ENCODE measurements at regions not wholly inside any gene's neighbourhood (a gene's known extent, or its start where the extent isn't known, plus 50 kb on each side); places are given as distances from the start of the nearest gene placed in this dataset.

DNA sequence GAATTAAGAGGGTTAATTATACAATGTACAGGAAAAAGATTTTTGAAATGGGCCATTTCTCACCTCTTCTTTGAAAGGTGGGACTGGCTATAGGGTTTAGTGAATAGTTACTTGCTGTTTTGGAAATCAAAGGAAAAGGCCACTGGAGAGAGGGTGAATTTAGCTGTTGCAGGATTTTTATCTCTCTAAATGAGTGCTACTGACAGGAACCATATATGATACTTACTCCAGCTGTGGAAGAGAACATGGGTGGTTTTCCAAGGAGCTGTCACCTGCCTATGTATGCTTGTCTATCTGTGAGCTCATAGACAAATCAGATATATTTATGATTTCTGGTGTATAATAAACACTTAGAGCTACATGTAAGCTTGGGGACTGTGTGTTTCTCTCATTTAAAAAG is 430.4 kb downstream of the MTX2 start:
- Histone ChIP-seq H3K27ac (no peak overlapping the region), H3K36me3 (no peaks in the 10 kb centered on the region), H3K9me3 (no peaks in the 10 kb centered on the region), H3K4me3 (no peak overlapping the region), H3K4me1 (peaks cover 0 to 26% of the 10 kb centered on the region in 2 donors), H3K27me3 (no peaks in the 10 kb centered on the region)
- no peak for DNase-seq (ENCODE audit: low spot score)
- TF ChIP-seq, protein P1, sequence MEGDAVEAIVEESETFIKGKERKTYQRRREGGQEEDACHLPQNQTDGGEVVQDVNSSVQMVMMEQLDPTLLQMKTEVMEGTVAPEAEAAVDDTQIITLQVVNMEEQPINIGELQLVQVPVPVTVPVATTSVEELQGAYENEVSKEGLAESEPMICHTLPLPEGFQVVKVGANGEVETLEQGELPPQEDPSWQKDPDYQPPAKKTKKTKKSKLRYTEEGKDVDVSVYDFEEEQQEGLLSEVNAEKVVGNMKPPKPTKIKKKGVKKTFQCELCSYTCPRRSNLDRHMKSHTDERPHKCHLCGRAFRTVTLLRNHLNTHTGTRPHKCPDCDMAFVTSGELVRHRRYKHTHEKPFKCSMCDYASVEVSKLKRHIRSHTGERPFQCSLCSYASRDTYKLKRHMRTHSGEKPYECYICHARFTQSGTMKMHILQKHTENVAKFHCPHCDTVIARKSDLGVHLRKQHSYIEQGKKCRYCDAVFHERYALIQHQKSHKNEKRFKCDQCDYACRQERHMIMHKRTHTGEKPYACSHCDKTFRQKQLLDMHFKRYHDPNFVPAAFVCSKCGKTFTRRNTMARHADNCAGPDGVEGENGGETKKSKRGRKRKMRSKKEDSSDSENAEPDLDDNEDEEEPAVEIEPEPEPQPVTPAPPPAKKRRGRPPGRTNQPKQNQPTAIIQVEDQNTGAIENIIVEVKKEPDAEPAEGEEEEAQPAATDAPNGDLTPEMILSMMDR (IDR thresholded peaks at IDR 0.05): no peak

DNA sequence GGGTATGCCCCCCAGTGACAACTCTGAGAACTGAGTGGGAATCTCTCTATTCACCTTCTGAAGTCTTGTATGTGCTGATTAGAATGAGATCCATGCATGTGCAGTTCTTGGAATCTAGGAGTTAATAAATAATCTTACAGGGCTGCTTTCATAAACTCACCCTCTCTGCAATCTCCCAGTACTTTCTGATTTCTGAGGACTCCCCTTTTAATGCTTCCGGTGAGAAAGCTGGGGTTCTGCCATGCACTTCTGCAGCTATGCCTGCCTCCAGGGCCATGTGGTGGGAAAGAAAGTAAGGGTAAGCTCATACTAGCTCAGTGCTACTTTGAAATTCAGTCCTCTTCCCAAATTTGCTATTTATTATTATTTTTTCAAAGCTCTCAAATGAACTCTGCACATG is 432.9 kb downstream of the MTX2 start:
- H3K36me3 ChIP-seq: no peaks in the 10 kb centered on the region
- H3K27me3 ChIP-seq: no peaks in the 10 kb centered on the region
- no peak overlapping the region for H3K27ac ChIP-seq
- DNase-seq (ENCODE audit: low spot score): no peak
- peaks cover 0 to 28% of the 10 kb centered on the region in 2 donors for H3K4me1 ChIP-seq
- no peak overlapping the region for H3K4me3 ChIP-seq
- TF ChIP-seq, protein P1 (IDR thresholded peaks at IDR 0.05): no peak
- H3K9me3 ChIP-seq: no peaks in the 10 kb centered on the region

DNA sequence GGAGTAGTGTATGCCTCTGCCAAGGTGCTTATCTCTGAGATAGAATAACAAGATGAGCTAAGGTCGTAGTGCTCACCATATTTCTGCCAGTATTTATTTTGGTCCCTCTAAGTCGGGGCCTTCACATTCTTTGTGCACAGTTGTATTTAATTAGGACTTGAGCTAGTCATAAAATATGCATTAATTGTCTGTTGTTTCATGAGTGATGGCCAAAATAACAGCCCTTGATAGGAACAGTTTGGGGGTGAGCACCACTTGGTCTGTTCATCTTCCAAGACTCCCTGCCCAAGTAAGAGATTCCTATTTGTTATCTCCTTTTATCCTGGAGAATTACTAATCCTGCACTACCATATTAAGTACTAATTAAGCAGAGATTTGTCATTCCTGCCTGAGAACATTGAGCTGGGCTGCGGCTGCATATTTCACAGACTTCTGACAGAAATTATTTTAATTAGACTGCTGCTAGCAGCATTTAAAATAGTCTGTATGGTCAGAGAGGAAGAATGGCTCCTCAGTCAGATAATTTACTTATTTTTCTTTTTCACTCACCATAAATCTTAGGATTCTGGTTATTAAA is 435.1 kb downstream of the MTX2 start:
- Histone ChIP-seq H3K4me3 (no peak overlapping the region), H3K27me3 (no peaks in the 10 kb centered on the region), H3K27ac (no peak overlapping the region), H3K4me1 (peaks cover 0 to 26% of the 10 kb centered on the region in 2 donors), H3K9me3 (no peaks in the 10 kb centered on the region), H3K36me3 (no peaks in the 10 kb centered on the region)
- TF ChIP-seq, protein P1 (IDR thresholded peaks at IDR 0.05): no peak
- no peak for DNase-seq (ENCODE audit: low spot score)

DNA sequence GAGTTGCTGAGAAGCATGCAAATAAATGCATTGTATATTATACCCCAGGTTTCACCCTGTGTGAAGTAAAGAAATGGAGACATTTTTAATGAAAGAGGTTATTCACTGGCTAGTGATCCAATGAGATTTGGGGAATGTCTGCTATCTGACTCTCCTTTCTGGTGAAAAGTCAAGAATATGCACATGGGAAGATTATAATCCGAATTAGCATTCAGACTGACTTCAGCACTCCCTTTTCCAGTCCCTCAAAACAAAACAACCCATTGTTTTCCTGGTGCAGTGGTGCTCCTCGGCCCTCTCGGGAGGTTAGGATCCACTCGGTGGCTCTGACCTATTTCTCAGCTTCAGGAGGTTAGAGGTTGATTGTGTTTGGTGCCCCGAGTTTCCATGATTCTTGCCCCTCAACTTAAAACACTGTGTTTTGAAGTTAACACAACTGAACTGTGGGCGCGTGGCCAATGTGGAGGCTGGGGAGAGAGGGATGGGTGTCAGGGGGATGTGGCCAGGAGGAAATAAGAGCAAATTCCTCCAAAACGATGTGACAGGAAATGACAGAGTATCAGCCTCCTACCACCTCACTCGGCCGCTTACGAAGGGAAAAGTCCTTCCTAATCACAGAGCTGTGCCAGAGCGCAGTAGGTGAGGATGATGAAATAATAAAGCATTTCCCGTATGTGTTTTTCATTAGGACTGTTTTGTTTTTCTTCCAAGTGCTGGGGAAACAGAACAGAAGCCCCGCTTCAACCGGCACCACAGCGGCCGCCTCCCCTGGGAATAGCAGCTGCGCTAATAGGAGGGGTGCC is 440.1 kb downstream of the MTX2 start:
- H3K36me3 ChIP-seq: no peaks in the 10 kb centered on the region
- no peak for DNase-seq (ENCODE audit: low spot score)
- peaks cover 0 to 10% of the 10 kb centered on the region in 2 donors for H3K4me1 ChIP-seq
- no peak overlapping the region for H3K4me3 ChIP-seq
- no peaks in the 10 kb centered on the region for H3K27me3 ChIP-seq
- TF ChIP-seq, protein P1 (IDR thresholded peaks at IDR 0.05): no peak
- H3K9me3 ChIP-seq: no peaks in the 10 kb centered on the region
- H3K27ac ChIP-seq: no peak overlapping the region

DNA sequence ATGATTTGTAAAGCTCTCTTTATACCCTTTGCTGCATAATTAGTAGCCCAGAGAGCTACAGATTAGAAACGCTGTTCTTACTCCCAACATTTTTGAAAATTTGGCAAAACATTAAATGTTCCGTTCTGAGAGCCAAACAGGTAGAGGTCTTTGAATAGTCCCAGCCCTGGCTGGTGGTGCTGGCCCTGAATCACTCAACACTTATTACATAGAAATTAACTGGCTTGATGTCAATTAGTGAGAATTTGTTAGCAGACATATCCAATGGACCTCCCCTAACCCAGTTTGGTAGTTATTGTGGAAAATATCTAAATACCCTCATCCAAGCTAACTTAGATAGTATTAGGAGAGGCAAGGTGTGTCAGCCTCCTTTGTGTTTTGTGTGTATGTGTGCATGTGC is 440.7 kb downstream of the MTX2 start:
- no peaks in the 10 kb centered on the region for H3K9me3 ChIP-seq
- H3K4me3 ChIP-seq: no peak overlapping the region
- no peaks in the 10 kb centered on the region for H3K36me3 ChIP-seq
- TF ChIP-seq, protein P1 (IDR thresholded peaks at IDR 0.05): no peak
- no peak for DNase-seq (ENCODE audit: low spot score)
- no peaks in the 10 kb centered on the region for H3K27me3 ChIP-seq
- no peak overlapping the region for H3K27ac ChIP-seq
- peaks cover 0 to 6% of the 10 kb centered on the region in 2 donors for H3K4me1 ChIP-seq
